ENCODE measurements at regions not wholly inside any gene's neighbourhood (a gene's known extent, or its start where the extent isn't known, plus 50 kb on each side); places are given as distances from the start of the nearest gene placed in this dataset.

DNA sequence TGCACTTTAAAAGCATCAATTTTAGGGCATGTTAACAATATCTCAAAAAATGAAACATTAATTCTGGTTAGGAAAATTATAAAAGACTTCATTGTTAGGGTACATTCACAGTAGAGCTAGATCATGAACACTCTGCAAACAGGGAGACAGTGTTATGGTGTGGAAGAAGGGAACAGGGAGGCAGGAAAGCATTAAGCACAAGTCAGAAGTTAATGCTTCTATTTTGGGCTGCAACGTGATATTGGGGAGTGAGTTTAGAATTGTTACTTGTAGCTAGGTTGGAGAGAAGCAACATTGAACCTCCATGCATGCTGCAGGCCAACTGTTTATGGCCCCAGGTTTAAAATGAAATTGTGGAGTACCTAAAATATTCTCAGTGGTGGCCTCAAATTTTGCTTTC, 278.1 kb upstream of the NMUR2 start:
- no peak overlapping the region for H3K4me3 ChIP-seq
- DNase-seq: no peak
- TF ChIP-seq, protein P1, sequence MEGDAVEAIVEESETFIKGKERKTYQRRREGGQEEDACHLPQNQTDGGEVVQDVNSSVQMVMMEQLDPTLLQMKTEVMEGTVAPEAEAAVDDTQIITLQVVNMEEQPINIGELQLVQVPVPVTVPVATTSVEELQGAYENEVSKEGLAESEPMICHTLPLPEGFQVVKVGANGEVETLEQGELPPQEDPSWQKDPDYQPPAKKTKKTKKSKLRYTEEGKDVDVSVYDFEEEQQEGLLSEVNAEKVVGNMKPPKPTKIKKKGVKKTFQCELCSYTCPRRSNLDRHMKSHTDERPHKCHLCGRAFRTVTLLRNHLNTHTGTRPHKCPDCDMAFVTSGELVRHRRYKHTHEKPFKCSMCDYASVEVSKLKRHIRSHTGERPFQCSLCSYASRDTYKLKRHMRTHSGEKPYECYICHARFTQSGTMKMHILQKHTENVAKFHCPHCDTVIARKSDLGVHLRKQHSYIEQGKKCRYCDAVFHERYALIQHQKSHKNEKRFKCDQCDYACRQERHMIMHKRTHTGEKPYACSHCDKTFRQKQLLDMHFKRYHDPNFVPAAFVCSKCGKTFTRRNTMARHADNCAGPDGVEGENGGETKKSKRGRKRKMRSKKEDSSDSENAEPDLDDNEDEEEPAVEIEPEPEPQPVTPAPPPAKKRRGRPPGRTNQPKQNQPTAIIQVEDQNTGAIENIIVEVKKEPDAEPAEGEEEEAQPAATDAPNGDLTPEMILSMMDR (IDR thresholded peaks at IDR 0.05; ENCODE audit: borderline replicate concordance): no peak
- H3K9me3 ChIP-seq (replicated peaks): peaks cover 8% of the 10 kb centered on the region
- H3K36me3 ChIP-seq: no peaks in the 10 kb centered on the region
- H3K27me3 ChIP-seq (ENCODE audit: low read depth): no peaks in the 10 kb centered on the region
- H3K4me1 ChIP-seq: peaks cover 16% of the 10 kb centered on the region
- H3K27ac ChIP-seq (replicated peaks): no peak overlapping the region
- intact Hi-C loops (cut with micrococcal nuclease): no loop called here

DNA sequence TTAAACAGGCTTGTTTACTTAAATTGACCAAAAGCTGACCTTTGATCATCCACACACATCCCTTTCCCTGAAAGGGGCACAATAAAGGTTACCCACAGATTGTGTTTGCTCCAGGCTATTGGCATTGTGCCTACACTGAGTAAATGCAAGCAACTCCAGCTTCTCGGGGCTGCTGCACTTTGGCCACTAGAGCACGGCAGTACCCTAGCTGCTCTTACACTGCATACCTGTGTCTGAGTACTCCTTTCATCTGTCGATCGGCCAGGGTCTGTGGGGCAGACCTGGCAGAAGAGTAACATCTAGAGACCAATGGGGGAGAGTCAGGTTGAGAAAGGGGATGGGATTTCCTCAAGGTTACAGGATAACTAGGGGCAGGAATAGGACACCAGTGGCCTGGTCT, 281.9 kb upstream of the NMUR2 start:
- no peak for DNase-seq
- Histone ChIP-seq H3K27ac (replicated peaks) (no peak overlapping the region), H3K36me3 (no peaks in the 10 kb centered on the region), H3K4me1 (peaks cover 23% of the 10 kb centered on the region), H3K27me3 (ENCODE audit: low read depth) (no peaks in the 10 kb centered on the region), H3K9me3 (replicated peaks) (peaks cover 8% of the 10 kb centered on the region), H3K4me3 (no peak overlapping the region)
- intact Hi-C loops (cut with micrococcal nuclease): no loop called here
- TF ChIP-seq, protein P1 (IDR thresholded peaks at IDR 0.05; ENCODE audit: borderline replicate concordance): no peak

DNA sequence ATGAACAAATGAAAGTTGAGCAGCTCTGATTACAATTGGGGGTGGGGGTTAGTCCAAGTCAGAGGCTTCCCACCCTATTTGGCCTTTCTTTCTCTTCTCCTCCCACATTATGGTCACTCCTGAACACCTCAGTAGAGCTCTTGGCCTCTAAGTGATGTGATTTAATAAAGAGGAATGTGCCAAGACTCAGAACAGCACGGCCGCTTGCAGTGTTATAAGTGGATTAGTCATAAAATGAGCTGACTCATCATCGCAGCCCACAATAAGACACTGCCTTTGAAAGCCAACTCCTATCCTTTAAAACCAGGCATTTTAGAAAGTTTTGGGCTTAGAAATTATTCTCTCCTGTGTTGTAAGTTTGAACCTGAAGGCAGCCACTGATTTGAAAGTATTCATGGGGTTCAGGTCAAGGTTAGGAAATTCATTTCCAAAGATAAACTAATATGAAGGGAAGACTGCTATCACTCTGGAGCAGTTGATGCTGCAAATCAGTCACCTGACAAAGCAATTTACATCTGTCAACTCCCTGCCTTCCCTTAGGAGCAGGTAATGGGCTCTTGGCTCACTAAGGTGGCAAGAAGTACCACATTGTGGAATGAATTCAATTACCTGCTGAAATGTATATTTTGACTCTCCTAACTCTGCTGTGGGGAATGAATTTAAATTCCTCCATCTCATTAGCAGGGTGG, 283.6 kb upstream of the NMUR2 start:
- no peaks in the 10 kb centered on the region for H3K36me3 ChIP-seq
- intact Hi-C loops (cut with micrococcal nuclease): no loop called here

DNA sequence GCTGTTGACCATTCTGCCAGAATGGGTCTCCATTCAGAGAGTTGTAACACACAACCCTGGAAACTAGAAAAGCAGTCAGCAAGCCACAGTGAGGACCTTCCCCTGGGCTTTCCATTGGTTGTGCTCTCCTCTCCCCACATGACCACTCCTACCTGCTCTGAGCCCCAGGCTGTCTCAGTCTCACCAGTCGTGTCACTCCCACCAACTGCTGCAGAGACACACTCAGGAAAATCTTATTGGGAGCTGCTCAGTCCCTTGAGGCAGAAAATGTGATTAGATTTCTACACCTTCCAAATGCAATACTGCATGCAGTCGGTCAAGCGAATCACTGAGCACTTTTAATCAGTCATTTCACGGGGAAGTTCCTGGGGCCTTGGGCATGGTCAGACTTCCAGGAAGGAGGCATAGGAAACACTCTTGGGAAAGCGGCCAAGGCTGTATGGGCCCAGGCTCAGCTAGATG, 284.2 kb upstream of the NMUR2 start:
- Histone ChIP-seq H3K27ac (replicated peaks) (peak overlapping the region; percentile 22), H3K4me1 (peaks cover 7% of the 10 kb centered on the region), H3K36me3 (no peaks in the 10 kb centered on the region), H3K9me3 (replicated peaks) (peaks cover 8% of the 10 kb centered on the region), H3K4me3 (no peak overlapping the region), H3K27me3 (ENCODE audit: low read depth) (no peaks in the 10 kb centered on the region)
- intact Hi-C loops (cut with micrococcal nuclease): no loop called here
- no peak for DNase-seq
- TF ChIP-seq, protein P1 (IDR thresholded peaks at IDR 0.05; ENCODE audit: borderline replicate concordance): no peak

More for the DNA sequence above, 283.6 kb upstream of the NMUR2 start:
- TF ChIP-seq, protein P1 (IDR thresholded peaks at IDR 0.05; ENCODE audit: borderline replicate concordance): no peak
- H3K27ac ChIP-seq (replicated peaks): peak overlapping the region; percentile 22
- H3K4me1 ChIP-seq: peaks cover 13% of the 10 kb centered on the region
- no peaks in the 10 kb centered on the region for H3K27me3 ChIP-seq (ENCODE audit: low read depth)
- no peak for DNase-seq
- peaks cover 8% of the 10 kb centered on the region for H3K9me3 ChIP-seq (replicated peaks)
- no peak overlapping the region for H3K4me3 ChIP-seq

DNA sequence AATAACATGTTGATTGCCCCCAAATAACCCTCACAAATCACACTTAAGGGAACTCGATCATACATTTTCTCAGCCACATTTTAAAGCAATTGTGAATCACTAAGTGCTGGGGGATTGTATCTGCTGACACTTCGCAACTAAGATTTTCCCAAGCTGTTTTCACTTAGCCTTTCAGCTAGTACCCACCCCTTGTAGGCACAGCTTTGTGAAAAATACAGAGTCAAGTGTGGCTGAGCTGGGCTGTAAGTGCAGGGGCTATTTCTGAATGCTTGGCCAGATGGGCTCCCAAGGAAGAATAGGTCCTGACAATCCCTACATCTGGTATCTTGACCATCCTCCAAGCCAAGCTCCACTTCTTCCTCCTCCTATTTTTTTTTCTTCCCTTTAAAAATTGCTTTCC, 289.2 kb upstream of the NMUR2 start:
- DNase-seq: no peak
- intact Hi-C loops (cut with micrococcal nuclease): no loop called here

More for the DNA sequence above, 289.2 kb upstream of the NMUR2 start:
- Histone ChIP-seq H3K4me1 (peaks cover 1% of the 10 kb centered on the region), H3K36me3 (no peaks in the 10 kb centered on the region), H3K4me3 (no peak overlapping the region), H3K27ac (replicated peaks) (no peak overlapping the region), H3K9me3 (replicated peaks) (peaks cover 13% of the 10 kb centered on the region), H3K27me3 (ENCODE audit: low read depth) (no peaks in the 10 kb centered on the region)
- TF ChIP-seq, protein P1 (IDR thresholded peaks at IDR 0.05; ENCODE audit: borderline replicate concordance): no peak

Measured in left ventricle myocardium inferior (tissue), 1 donor.